Muscle of back (tissue), 3 donors: ENCODE measurements at regions not wholly inside any gene's neighbourhood (a gene's known extent, or its start where the extent isn't known, plus 50 kb on each side); places are given as distances from the start of the nearest gene placed in this dataset.
"Not testable (repeated sequence)": the region's sequence is repeated elsewhere in the genome, so short reads cannot be mapped to it uniquely, and the experiment has no call there.

Source experiments
- DNase-seq, 3 donors: peaks; one replicate each; pipeline versions ENCODE4 v3.0.0 to v3.0.0-alpha.2; 2013

- not testable (repeated sequence) for DNase-seq
Measured at GRCh38 chrY:11643549-11643948, 1057.5 kb upstream of the USP9Y start.

DNA sequence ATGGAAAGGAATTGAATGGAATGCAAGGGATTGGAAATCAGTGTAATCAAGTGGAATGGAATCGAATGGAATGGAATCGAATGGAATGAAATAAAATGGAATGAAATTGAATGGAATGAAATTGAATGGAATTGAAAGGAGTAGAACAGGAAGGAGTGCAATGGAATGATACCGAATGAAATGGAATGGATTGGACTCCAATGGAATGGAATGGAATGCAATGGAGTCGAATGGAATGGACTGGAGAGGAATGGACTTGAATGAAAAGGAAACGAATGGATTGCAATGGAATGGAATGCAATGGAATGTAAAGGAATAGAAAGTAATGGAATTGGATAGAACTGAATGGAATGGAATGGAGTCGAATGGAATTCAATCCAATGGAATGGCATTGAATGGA lies 1032.8 kb upstream of the USP9Y start:
- DNase-seq, result peak; percentile 0 to 6 (median 0)
